Mesenteric fat pad (tissue), 1 donor: ENCODE measurements at regions not wholly inside any gene's neighbourhood (a gene's known extent, or its start where the extent isn't known, plus 50 kb on each side); places are given as distances from the start of the nearest gene placed in this dataset.
A peak's percentile ranks its signal among the peaks of the same experiment; 100 is the strongest.
"Not testable (repeated sequence)": the region's sequence is repeated elsewhere in the genome, so short reads cannot be mapped to it uniquely, and the experiment has no call there.

ENCODE experiments used
- DNase-seq: peaks from one replicate; pipeline ENCODE4 v3.0.0-alpha.2; 2020; ENCODE audit warnings: low spot score
- donor health status: DM: yes; HTN: yes; CAD: no.

GRCh38 chr3:15851735-15852134, 54.0 kb upstream of the ANKRD28 start:
- DNase-seq = no peak

- no peak for DNase-seq
Measured at GRCh38 chr3:15858547-15859506, 61.0 kb upstream of the ANKRD28 start.

GRCh38 chr3:15859507-15860013, 61.8 kb upstream of the ANKRD28 start:
- peak; percentile 95 for DNase-seq

- DNase-seq = no peak
Measured at GRCh38 chr3:15860014-15860934, 62.5 kb upstream of the ANKRD28 start.

GRCh38 chr3:15861163-15861562, 63.4 kb upstream of the ANKRD28 start:
- no peak for DNase-seq

GRCh38 chr3:15872807-15873206, 75.0 kb upstream of the ANKRD28 start:
- no peak for DNase-seq

- no peak for DNase-seq
Measured at GRCh38 chr3:15873415-15873814, 75.6 kb upstream of the ANKRD28 start.

GRCh38 chr3:15875016-15875689, 77.4 kb upstream of the ANKRD28 start:
- DNase-seq = no peak

GRCh38 chr3:15876669-15877068, 78.9 kb upstream of the ANKRD28 start:
- DNase-seq = no peak

GRCh38 chr3:15877813-15878212, 80.0 kb upstream of the ANKRD28 start:
- DNase-seq = no peak

- not testable (repeated sequence) for DNase-seq
Measured at GRCh38 chr3:15879787-15880186, 82.0 kb upstream of the ANKRD28 start.

GRCh38 chr3:15882577-15882976, 84.8 kb upstream of the ANKRD28 start:
- no peak for DNase-seq

- no peak for DNase-seq
Measured at GRCh38 chr3:15884132-15884531, 86.4 kb upstream of the ANKRD28 start.

GRCh38 chr3:15886521-15886920, 88.7 kb upstream of the ANKRD28 start:
- DNase-seq = no peak

- DNase-seq = no peak
Measured at GRCh38 chr3:15887261-15887660, 89.5 kb upstream of the ANKRD28 start.

GRCh38 chr3:15889936-15890335, 92.2 kb upstream of the ANKRD28 start:
- DNase-seq = no peak

GRCh38 chr3:15892311-15893227, 94.8 kb upstream of the ANKRD28 start:
- DNase-seq = no peak

- no peak for DNase-seq
Measured at GRCh38 chr3:15894382-15894781, 96.6 kb upstream of the ANKRD28 start.

- DNase-seq = no peak
Measured at GRCh38 chr3:15896500-15896899, 98.7 kb upstream of the ANKRD28 start.

GRCh38 chr3:15899388-15899787, 101.6 kb upstream of the ANKRD28 start:
- DNase-seq = no peak
